GM19238 (cell line): ENCODE measurements at regions not wholly inside any gene's neighbourhood (a gene's known extent, or its start where the extent isn't known, plus 50 kb on each side); places are given as distances from the start of the nearest gene placed in this dataset.

ENCODE experiments used
- DNase-seq: peaks from one replicate; pipeline ENCODE4 v3.0.0; 2011; ENCODE audit warnings: low spot score; ENCODE audit not compliant: insufficient read length

DNA sequence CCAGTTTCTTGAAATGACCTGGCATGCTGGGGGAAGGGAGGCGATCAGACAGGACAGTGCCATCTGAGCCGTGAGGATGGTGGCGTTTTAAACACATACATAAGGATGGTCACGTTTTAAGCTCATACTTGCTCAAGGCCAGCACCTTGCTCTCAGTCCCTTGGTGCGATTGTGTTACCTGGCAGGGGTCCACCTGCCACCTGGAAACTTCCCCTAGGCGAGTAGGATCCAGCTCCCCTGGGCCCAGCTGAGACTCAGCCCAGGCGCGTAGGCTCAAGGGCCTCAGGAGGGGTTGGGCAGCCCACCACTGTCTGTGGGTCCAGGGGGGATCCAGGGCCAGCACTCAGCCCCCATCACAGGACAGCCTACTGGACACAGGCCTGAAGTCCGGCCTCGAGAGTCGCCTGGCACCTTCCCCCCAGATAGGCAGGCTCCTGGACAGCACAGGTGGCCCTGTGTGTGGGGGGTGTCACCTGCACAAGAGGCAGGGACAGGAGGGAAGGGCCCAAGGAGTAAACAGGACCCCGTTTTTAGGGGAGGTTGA is 185.8 kb downstream of the BRD1 start:
- no peak for DNase-seq

DNA sequence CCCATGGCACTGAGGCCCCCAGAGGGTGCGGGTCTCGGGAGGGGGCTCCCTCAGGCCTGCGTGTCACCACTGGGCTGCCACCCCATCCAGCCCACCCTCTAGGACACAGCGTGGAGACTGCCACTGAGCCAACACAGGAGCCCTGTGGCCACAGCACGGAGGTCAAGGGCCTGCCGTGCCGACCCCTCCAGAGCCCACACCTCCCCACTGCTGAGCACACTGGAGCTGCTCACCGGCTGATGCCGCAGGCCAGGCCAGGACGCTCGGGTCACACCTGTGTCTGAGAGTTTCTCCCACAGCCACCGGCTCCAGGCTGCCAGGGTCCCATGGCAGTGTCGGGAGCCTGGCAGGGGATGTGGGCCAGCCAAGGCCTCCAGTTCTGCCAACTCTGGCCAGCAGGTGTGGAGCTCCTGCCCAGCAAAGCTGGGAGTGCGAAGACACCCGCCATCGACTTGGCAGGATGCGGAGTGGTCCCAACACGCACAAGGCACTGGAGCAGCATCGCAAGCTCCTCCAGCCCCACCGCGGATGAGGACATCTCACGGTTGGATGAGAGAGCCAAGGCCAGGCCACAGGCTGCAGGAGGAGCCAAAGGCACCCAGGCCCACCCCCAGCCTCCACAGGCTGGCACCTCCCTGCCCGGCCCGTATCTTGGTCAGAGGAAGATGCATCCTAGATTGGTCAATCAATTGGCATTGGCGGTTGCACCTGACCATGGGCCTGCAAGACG is 187.1 kb downstream of the BRD1 start:
- DNase-seq: no peak

DNA sequence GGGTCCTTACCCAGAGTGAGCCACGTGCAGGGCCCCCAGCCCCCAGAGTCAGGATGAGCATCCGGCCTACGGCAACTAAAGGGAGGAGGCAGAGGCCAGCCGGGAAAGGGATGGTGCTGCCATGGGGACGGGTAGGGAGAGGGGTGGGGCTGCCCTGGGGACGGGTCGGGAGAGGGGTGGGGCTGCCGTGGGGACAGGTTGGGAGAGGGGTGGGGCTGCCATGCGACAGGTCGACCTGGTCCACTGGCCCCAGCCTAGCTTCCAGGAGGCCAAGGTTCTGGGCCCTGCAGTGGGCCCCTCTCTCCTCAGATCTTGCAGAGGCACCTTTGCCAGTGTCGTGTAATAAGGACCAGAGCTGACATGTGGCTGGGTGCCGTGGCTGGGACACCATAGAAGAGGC is 187.7 kb downstream of the BRD1 start:
- no peak for DNase-seq

DNA sequence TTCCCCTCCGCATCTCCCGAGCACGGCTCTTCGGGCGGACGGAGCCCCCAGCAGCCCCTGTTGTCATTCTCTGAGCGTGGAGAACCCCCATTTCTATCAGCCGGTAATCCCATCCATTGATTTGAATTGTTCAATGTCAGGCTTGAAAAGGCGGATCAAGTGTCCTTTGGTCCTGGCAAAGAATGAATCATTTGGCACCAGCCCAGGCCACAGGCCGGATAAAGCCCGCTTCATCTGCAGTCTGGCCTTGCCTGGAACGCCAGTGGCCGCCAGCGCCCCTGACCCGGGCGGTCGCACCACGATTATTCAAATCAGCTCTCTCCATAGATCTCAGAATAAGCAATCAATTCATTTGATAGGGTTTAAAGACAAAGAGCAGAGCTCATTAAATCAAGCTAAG is 188.9 kb downstream of the BRD1 start:
- DNase-seq: no peak

DNA sequence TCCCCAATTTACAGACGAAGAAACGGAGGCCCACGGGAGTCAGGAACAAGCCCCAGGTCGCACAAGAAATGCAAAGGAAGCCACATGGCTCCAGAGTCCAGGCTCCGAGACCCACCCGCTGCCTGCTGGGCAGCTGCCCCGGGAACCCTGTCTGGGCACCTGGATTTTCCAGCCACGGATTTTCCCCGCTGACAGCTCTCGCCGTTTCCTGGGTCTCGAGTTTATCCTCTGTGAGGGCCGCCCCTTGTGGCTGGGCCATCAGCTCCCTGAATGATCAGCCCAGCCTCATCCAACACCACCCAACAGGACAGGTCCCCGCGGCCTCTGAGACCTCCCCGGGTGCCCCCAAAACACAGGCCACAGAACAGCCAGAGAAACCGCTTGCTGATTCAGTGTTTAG is 189.7 kb downstream of the BRD1 start:
- no peak for DNase-seq

DNA sequence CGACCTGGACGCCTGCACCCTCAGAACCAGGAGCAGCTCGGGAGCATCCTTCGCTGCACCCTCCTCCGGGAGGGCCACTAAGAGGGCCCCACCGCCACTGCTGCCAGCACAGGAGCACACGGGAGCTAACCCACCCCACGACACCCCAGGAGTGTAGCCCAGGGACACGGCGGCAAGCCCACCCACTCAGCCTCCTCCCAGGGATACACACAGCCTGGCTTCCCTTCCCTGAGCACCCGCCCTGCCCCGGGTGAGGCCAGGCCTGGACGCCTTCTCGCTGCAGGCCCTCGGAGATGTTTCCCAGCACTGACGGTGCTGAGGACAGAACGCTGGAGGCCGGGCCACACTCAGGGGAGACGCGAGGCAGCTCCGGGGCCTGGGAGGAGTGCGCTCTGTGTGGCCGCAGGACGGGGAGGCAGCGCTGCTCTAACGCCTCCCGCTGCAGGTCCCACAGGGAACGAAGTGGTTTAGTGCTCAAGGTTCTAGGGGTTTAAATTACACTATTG is 190.4 kb downstream of the BRD1 start:
- no peak for DNase-seq

DNA sequence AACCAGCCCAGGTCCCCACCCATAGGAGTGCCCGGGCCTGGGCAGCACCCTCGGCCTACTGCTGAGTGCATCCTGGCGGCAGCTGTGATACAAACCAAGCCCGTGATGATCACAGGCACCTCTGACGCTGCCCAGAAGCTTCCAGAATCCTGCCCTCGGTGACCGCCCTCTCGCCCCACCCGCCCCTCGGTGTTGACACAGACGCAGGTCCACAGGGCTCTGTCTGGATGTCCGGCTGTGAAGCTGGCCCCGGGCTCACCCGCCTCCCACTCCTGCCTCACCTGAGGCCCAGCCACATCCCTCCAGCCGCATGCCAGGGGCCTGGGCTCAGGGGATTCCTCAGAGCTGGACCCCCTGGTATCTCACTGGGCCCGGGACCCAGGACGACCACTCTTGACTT is 191.0 kb downstream of the BRD1 start:
- DNase-seq: no peak

DNA sequence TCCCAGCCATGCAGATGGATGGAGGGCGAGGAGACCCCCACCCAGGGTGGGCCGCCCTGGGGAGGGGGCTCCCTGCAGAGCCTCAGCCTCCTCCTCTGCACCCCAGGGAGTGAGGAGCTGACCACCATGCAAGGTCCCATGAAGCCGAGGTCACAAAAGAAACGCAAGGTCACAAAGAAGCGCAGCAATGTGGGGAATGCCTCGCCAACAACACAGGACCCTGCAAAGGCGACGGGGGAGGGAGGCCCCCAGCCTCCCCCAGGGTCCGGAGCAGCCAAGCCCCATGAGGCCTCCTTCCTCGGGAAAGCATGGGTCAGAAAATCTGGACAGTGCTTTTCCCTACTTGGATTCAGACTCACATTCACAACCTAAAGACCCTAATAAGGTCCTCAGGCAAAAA is 191.5 kb downstream of the BRD1 start:
- no peak for DNase-seq

DNA sequence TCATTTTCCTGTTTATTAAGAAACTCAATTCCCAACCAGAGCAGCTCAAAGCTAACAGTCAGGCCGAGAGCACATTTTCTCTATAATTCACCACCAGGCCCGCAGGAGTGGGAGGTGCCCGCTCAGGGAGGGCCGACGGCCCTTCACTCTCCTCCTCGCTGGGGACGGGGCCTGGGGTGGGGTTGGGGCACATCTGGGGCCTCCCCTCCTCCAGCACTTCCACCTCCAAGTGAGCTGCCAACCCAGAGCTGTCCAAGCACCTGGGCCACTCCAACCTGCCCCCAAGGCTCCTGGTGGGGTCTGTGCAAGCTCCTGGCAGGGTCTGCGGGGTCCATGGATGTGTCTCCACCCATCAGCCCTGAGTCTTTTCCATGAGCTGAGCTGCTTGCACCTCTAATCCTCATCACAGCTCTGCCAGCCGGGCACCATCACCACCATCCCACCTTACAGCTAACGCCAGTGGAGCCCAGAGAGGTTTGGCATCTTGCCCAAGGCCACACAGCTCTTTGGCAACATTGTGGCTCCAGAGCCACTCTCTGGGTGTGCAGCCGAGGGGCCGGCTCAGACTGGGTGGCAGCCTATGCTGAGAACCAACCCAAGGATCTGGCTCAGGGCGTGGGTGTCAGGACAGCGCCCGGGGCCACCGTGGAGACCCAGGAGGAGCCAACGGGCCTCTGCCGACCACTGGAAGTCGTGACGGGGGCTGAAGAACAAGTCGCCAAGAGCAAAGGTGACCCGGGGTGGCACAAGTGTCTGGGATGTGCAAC is 193.5 kb downstream of the BRD1 start:
- no peak for DNase-seq

DNA sequence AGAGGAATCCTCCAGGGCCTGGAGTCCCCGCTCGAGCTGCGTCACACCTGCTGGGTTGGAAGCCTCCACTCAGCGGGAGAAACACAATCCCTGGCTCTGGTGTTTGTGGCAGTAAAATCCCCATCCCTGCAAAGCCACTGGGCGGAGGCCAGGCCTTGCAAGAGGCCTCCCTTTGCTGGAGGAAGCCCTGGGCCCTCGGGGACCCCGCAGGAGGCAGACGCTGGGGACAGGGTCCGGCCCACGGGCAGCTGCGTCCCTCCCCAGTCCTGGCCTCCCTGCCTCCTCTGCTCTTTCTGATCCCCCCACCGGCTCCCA is 194.7 kb downstream of the BRD1 start:
- no peak for DNase-seq

DNA sequence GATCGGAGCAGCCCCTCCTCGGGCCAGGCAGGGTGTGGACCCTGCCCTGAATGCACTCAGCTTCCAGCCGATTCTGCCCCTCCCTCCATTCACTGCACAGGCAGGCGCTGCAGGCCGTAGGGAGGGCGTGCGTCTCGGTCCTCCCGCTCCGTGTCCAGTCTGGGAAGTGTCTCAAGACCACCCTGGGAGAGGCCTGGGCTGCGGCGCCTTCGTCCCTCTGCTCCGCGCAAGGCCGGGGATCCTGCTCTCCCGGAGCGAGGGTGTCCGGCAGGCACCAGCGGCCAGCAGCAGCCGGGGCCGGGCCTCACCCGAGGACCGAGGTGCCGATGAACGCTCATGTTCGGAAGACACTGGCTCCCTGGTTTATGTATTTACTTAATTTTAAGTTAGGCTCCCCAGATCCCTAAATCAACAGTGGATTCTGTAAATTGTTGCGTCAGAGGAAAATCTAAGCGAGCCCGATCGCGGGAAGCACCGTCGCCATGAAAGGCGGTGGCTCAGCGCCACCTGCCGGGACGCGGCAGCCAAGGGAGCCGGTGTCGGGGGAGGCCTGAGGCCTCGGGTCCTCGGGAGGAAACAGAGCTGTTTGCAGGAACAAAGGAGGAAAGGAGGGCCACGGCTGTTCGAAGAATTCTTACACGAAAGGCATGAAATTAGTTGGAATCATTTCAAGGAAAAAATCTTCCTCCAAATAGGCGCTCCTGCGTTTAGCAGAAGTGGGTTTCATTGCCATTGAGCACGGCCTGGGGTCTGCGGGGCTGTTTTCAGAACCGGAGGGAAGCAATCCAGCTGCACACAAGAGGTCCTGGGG is 195.3 kb downstream of the BRD1 start:
- DNase-seq: peak; percentile 57

DNA sequence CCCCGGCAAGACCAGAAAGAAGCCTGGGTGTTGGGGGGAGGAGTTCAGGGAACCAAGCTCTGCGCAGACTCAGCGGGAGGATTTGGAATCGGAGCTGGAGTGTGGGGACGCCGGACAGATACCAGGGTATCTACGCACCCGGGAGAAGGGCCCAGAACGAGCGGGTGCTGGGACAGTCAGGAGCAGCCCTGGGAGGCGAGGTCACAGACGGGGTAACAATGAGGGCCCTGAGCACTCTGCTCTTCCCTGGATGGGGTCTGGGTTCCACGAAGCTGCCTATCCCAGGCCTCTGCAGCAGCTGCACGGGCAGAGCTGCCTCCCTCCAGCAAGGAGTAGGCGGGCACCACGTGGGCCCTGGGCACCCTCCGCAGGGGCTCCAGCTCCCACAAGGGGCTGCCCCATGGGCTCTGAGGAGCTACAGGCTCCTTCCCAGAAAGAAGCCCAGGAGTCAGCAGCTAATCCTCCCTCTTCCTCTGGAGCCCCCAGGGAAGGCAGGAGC is 197.2 kb downstream of the BRD1 start:
- DNase-seq: no peak

DNA sequence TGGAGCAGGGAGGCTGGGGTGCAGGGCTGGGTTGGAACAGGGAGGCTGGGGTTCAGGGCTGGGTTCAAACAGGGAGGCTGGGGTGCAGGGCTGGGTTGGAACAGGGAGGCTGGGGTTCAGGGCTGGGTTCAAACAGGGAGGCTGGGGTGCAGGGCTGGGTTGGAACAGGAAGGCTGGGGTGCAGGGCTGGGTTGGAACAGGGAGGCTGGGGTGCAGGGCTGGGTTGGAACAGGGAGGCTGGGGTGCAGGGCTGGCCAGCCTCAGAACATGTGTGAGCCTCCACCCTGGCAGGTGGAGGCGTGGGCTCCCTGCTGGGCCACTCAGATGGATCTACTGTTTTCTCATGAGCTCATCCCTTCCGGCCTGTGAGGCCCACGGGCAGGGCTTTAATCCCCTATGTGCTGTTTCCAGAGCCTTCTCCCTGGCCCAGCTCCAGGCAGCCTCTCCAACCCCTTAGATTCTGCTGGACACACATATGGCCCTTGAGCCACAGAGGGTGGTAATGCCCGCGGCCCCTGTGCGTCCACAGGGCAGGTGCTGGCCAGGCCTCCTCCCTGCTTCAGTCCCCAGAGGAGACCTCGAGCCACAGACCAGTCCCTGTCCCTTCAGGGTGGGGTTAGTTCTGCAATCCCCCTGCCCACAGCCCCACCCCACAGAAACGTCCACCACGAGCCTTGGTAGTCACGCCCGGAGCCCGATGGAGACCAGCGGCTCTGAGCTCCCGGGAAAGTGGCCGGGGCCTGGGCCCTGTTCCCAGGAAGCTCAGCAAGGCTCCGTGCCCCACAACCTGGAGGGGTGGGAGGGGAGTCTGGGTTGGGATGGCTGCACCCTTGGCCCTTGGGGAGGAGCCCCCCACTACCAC is 197.9 kb downstream of the BRD1 start:
- DNase-seq: no peak

DNA sequence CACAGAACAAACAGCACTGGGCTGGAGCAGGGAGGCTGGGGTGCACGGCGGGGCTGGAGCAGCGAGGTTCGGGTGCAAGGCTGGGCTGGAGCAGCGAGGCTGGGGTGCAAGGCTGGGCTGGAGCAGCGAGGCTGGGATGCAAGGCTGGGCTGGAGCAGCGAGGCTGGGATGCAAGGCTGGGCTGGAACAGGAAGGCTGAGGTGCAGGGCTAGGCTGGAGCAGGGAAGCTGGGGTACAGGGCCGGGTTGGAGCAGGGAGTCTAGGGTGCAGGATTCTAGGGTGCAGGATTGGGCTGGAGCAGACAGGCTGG is 198.5 kb downstream of the BRD1 start:
- DNase-seq: no peak

DNA sequence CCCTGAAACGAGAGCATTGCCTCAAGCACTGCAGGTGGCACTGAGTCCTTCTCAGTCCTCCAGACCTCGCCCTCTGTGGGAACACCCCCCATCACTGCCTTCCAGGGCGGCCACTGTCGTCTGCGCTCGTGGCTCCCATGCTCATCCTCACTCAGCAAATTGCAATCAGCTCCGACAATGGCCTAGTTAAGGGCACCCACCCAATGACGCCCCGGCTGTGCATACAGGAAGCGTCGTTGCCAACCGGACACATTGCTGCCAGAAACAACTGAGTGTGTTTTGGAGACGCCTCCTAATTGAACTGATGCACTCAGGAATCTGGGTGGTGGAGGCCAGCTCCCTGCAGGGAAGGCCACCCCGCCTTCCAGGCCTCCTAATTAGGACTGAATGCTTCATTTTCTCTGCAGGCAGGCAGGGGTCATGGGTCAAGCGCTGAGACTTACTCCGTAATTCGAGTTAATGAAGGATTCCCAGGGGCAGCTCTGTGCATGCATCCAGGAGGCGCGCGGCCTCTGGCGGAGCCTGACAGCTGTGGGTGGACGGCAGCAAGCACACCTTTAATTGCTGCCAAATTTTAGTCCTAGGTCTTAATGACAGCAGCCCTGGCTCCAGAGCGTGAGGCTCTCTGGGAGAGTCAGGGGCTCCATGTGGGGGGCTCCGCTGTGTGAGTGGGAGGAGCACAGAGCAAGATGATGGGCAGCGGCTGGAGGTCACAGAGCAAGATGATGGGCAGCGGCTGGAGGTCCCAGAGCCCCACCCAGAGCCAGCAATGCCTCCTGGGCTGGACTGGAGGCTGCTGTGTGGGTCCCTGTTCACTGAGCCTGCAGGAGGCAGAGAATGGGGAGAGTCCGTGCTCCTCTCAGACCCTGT is 199.0 kb downstream of the BRD1 start:
- DNase-seq: no peak

DNA sequence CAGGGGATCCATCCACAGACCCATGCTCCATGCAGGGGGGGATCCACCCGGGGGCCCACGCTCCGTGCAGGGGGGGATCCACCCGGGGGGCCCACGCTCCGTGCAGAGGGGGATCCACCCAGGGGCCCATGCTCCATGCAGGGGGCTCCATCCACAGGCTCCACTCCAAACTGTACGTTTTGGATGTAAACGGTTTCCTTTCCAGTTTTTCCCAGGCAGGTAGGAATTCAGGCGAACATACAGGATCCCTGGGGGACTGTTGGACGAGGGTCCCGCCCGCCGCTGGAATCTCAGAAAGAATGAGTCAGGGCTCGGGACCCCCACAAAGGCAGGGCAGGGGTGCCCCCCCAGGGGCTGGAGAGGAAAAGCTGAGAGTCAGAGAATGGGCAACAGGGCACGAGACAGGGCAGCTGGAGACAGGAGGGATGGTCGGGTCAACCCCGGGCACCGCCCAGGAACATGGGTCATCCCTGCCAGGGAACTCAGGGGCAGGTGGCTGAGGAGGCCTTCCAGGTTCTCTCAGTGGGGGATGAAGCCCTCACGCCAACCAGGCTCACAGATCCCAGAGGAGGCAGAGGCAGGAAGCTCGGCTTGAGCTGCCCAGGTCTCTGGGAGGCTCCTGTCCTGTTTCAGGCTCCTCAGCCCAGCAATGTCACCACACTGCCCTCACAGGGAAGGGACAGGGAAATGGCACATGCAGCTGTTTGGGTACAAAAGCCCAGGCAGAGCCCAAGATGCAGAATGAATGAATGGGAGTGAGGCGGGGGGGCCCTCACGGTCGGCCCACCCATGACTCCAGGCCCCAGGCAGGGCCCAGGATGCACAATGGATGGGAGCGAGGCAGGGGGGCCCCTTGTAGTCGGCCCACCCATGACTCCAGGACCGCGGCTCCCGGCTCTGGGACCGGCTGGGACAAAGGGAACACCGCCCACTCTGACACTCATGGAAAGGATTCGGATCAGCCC is 200.2 kb downstream of the BRD1 start:
- DNase-seq: no peak

DNA sequence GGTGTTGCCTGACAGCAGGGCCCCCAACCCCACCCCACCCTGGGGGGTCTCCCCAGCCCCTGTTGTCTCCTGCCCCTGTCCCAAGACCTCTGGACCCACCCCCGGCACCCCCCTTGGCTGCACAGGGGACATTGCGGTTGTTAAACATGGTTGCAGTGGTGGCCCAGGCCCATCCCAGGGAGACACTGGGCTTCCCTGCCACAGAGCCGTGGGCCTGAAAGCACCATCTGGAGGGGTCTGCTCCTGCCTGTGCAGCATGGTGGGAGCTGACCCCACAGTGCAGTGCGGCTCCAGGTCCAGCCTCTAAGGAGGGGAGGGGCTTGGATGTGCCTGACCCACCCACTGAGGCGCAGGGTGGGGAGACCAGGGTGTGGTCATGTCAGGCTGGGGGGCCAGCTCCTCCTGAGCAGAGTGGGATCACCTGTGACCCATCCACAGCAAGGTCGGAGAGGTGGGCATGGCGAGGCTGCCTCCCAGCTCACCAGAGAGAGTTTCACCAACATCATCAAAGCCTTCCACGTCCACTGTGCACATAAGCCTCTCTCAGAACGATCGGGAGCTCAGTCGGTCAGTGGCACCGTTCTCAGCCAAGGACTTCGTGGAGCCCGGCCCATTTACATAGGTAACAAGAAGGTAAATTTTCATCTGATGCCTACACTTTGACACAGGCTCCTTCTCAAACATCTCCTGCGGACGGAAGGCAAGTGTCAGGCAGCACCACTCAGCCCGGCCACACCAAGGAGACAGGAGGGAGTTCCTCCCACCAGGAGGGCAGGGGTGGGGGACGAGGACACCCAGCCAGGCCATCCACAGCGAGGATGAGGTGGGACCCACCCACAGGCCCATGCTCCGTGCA is 201.1 kb downstream of the BRD1 start:
- DNase-seq: no peak
